ENCODE measurements at regions not wholly inside any gene's neighbourhood (a gene's known extent, or its start where the extent isn't known, plus 50 kb on each side); places are given as distances from the start of the nearest gene placed in this dataset.

GRCh38 chr5:82396396-82396795, 118.2 kb upstream of the RPS23 start:
- TF ChIP-seq, protein P1, sequence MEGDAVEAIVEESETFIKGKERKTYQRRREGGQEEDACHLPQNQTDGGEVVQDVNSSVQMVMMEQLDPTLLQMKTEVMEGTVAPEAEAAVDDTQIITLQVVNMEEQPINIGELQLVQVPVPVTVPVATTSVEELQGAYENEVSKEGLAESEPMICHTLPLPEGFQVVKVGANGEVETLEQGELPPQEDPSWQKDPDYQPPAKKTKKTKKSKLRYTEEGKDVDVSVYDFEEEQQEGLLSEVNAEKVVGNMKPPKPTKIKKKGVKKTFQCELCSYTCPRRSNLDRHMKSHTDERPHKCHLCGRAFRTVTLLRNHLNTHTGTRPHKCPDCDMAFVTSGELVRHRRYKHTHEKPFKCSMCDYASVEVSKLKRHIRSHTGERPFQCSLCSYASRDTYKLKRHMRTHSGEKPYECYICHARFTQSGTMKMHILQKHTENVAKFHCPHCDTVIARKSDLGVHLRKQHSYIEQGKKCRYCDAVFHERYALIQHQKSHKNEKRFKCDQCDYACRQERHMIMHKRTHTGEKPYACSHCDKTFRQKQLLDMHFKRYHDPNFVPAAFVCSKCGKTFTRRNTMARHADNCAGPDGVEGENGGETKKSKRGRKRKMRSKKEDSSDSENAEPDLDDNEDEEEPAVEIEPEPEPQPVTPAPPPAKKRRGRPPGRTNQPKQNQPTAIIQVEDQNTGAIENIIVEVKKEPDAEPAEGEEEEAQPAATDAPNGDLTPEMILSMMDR (conservative IDR thresholded peaks at IDR 0.05), result no peak
- no peak for DNase-seq (ENCODE audit: extremely low spot score, unreplicated experiment)
- H3K9me3 Mint-ChIP-seq, result no peaks in the 10 kb centered on the region
- H3K27ac Mint-ChIP-seq, result no peak overlapping the region
- no peak overlapping the region for H3K4me3 Mint-ChIP-seq
- no peaks in the 10 kb centered on the region for H3K36me3 Mint-ChIP-seq
- H3K27me3 Mint-ChIP-seq, result peaks cover 4% of the 10 kb centered on the region
- peaks cover 6% of the 10 kb centered on the region for H3K4me1 Mint-ChIP-seq (ENCODE audit: unreplicated experiment)

DNA sequence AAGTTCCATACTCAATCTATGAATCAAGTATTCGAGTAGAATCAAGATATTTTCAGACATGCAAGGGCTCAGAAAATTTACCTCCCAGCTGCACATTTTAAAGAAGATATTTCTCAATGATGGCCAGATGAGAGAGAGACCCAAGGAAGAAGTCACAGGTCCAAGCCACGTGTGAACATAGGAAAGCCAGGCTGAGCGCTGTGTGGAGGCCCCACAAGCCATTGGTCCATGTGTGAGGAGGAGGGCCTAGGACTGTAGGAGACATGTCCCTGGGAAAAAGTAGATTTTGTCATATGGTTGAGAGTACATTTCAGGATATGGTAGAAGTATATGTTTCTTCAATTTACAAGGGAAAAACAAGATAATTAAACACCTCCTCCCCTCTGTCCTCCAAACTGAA, 115.8 kb upstream of the RPS23 start:
- TF ChIP-seq, protein P1 (conservative IDR thresholded peaks at IDR 0.05), result no peak
- Mint-ChIP-seq H3K27ac (no peak overlapping the region), H3K4me1 (ENCODE audit: unreplicated experiment) (peaks cover 13% of the 10 kb centered on the region), H3K4me3 (no peak overlapping the region), H3K27me3 (no peaks in the 10 kb centered on the region), H3K36me3 (no peaks in the 10 kb centered on the region), H3K9me3 (no peaks in the 10 kb centered on the region)
- DNase-seq (ENCODE audit: extremely low spot score, unreplicated experiment), result no peak

DNA sequence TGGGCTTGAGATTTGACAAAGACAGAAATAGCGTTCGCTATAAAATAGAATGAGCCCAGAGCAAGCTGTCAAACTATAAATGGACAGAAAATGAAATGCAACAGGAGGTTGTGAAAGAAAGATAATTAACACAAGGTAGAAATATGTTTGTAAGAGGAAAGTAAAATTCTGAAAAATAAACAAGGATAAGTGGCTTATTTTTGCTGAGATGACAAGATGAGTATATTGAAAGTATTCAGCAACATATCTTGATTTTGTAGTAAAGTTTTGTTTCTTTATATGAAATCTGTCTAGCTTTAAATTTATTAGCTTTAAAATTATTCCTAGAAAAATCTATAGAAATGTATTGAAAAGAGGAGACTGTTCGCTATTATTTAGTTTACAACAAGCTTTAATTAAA, 111.9 kb upstream of the RPS23 start:
- Mint-ChIP-seq H3K4me3 (no peak overlapping the region), H3K27ac (no peak overlapping the region), H3K27me3 (no peaks in the 10 kb centered on the region), H3K9me3 (no peaks in the 10 kb centered on the region), H3K36me3 (no peaks in the 10 kb centered on the region), H3K4me1 (ENCODE audit: unreplicated experiment) (peaks cover 28% of the 10 kb centered on the region)
- DNase-seq (ENCODE audit: extremely low spot score, unreplicated experiment), result no peak
- TF ChIP-seq, protein P1 (conservative IDR thresholded peaks at IDR 0.05), result no peak

GRCh38 chr5:82389347-82389746, 111.2 kb upstream of the RPS23 start:
- no peak for DNase-seq (ENCODE audit: extremely low spot score, unreplicated experiment)
- TF ChIP-seq, protein P1 (conservative IDR thresholded peaks at IDR 0.05), result no peak
- H3K36me3 Mint-ChIP-seq, result no peaks in the 10 kb centered on the region
- no peaks in the 10 kb centered on the region for H3K27me3 Mint-ChIP-seq
- H3K4me3 Mint-ChIP-seq, result no peak overlapping the region
- no peaks in the 10 kb centered on the region for H3K9me3 Mint-ChIP-seq
- H3K4me1 Mint-ChIP-seq (ENCODE audit: unreplicated experiment), result peaks cover 34% of the 10 kb centered on the region
- no peak overlapping the region for H3K27ac Mint-ChIP-seq

DNA sequence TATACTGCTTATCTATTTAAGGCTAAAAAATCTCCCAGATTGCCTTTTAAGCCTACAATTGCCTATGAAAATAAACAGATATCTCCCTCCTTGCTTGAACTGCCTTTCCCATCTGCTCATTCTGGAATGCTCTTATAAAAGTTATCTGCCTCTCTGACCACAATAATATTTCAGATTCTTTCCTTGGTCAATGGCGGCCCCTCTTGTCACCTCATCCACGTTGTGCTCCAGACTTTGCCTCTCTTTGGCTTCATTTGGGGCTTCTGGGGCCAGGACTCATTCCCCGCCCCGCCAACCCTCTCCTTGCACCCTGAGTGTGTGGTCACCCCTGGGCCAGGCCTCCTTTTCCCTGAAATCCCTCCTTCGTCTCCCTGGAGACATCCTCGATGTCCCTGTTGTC, 110.0 kb upstream of the RPS23 start:
- DNase-seq (ENCODE audit: extremely low spot score, unreplicated experiment), result no peak
- H3K27ac Mint-ChIP-seq, result no peak overlapping the region
- H3K36me3 Mint-ChIP-seq, result no peaks in the 10 kb centered on the region
- peaks cover 40% of the 10 kb centered on the region for H3K4me1 Mint-ChIP-seq (ENCODE audit: unreplicated experiment)
- H3K4me3 Mint-ChIP-seq, result no peak overlapping the region
- H3K9me3 Mint-ChIP-seq, result no peaks in the 10 kb centered on the region
- TF ChIP-seq, protein P1 (conservative IDR thresholded peaks at IDR 0.05), result no peak
- H3K27me3 Mint-ChIP-seq, result no peaks in the 10 kb centered on the region

- Mint-ChIP-seq H3K36me3 (no peaks in the 10 kb centered on the region), H3K9me3 (no peaks in the 10 kb centered on the region), H3K4me3 (peak overlapping the region; percentile 9), H3K27me3 (no peaks in the 10 kb centered on the region), H3K4me1 (ENCODE audit: unreplicated experiment) (peaks cover 40% of the 10 kb centered on the region), H3K27ac (no peak overlapping the region)
- TF ChIP-seq, protein P1 (conservative IDR thresholded peaks at IDR 0.05), result no peak
- DNase-seq (ENCODE audit: extremely low spot score, unreplicated experiment), result no peak
Measured at GRCh38 chr5:82387819-82388166, 109.6 kb upstream of the RPS23 start.

Measured in type B pancreatic cell (in vitro differentiated cells).